Hematopoietic multipotent progenitor cell treated with erythropoietin and hydrocortisone succinate and interleukin-3 and kit ligand, for 17 days (in vitro differentiated cells): ENCODE measurements at regions not wholly inside any gene's neighbourhood (a gene's known extent, or its start where the extent isn't known, plus 50 kb on each side); places are given as distances from the start of the nearest gene placed in this dataset.

Experiments used
- DNase-seq: peaks from one replicate; pipeline ENCODE4 v3.0.0-alpha.2; 2015; ENCODE audit warnings: low spot score

- DNase-seq = no peak
Measured at GRCh38 chr19:31709476-31709875, 360.2 kb upstream of the TSHZ3 start.

DNA sequence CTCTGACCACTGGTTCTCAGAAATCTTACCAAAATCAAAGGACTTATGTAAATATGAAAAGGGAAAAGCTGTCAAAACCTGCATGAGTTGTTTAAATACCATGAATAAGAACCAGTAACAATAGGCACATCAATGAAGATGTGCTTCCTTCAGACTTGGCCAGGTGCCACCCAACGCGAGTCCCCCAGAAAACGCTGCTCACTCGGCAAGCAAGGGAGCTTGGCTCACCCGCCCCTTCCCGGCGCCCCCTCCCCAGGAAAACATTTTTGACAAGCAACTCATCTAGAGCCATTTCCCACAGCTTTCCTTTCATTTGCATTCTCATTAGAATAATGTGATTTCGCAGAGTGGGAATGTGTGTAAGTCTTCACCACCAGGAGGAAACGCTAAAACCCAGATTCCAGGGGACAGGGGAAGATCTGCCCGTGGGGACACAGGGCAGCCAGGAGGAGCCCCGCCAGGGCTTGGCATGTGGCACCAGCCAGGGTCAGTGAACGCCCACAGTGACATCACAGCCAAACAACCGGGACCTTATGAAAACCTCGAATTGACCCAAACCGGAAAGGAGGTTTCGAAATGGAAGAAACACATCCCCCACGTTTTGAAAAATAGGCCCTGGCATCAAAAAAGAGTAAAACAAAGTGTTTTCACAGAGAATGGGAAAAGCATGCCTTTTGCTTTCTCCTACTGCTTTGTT, 366.2 kb upstream of the TSHZ3 start:
- DNase-seq = no peak

DNA sequence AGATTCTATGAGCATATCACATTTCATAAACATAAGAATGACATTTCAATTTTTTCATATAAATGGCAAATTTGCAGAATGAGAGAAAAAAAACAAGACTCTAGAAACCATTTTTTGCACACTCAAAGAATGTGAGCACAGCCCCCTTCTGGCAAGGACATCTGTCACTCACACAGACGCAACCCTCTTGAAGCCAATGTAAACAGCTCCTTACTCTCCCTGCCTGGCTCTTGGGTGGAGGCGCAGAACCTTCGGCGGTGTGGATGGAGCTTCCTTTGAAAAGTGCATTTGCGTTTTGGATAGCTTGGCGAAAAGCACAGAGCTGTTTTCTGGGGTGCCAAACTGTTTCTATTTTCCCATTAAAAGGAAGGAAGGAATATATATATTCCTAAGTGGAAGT, 367.6 kb upstream of the TSHZ3 start:
- DNase-seq = no peak

DNA sequence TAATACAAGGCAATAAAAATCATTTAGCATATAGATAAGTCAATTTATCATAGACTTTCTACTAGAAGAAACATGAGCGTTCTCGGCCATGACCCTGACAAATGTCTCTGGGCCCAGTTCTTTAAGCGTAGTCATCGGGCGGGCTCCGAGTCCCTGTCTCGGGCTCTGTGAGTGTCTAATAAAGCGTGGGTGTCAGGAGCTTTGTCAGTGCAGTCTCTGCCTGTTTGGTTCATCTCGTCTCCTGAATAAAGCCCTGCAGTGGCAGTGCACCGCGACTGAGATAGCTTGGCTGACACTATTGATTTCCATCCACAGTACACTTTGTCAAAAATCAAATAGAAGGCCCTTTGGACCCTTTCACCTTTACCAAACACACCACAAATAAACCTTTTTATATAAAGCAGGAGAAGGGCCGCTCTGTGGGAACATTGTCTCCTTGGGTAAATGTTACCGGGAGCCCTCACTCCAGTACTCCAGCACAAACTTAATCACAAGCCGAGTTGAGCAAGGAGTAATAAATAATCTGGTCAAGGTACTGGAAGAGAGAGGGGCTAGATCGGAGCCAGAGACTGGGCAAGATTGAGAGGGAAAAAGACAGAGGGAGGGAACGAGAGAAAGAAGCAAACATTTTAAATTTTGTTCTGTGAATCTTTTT, 368.2 kb upstream of the TSHZ3 start:
- DNase-seq = no peak

GRCh38 chr19:31718032-31718431, 368.8 kb upstream of the TSHZ3 start:
- DNase-seq = no peak

GRCh38 chr19:31718898-31719297, 369.7 kb upstream of the TSHZ3 start:
- DNase-seq = no peak

- no peak for DNase-seq
Measured at GRCh38 chr19:31723101-31723500, 373.9 kb upstream of the TSHZ3 start.

DNA sequence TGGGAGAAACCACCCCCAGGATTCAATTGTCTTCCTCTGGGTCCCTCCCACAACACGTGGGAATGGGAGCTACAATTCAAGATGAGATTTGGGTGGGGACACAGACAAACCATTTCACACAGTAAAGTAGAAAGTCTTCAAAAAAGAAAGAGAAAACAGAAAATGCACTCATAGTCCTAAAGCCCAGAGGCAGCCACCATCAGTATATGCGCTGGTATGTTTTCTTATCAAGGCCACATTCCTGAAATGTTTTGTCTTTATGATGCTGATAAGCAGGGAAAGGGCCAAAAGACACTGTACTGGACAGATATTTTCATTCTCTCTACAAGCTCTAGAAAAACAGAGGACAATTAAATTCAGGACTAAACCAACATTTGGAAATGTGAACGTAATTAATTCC, 375.8 kb upstream of the TSHZ3 start:
- no peak for DNase-seq

DNA sequence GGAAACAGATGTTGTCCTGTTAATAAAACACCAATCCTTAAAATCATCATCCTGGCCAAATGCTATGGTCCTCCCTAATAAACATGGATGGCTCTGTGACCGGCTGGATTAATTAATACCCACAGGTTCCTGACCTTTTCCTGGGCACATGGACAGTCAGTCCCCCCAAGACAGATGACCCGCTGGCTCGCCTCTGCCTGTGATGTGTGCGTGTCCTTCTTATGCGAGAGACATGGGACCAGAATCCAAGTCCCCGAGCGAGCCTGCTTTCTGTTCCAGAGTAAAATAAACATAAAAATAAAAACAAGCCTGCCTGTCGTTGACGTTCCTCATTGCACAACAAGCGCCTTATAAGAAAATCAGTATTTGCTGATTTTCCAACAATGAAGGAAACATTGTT, 378.3 kb upstream of the TSHZ3 start:
- no peak for DNase-seq

DNA sequence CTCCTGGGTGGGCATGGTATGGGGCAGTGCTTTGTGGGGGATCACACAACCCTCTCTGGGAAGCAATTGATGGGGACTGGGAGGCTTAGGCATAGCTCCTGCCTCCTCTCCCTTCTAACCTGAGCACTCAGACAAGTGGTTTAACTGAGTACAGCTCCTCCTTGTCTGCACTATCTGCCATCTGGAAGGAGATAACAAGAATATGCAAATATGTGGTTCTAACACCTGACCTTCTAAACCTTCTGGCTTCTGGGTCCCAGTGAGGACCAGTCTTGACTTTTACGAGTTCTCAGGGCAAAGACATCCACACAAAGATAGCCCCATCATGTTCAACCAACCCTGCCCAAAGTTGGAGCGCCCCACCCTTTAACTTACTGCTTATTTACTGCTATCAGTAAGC, 381.0 kb upstream of the TSHZ3 start:
- DNase-seq = no peak

DNA sequence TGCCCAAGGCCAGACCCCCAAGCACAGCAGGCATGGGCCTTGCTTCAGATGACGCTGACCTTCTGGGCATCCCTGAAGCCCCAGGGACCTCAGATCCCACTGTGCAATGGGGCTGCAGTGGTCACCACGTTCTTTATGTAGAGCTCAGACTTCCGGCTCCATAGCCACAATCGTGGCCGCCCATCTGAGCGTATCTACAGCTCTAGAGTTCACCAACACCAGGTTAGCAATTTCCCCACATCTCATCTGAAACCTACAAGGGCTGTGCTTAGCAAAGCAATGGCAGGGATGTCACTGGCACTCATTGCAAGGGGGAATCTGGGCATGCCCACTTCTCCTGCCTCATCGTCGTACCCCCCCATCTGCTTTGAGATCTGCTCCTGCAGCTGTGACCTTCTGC, 384.4 kb upstream of the TSHZ3 start:
- DNase-seq = no peak

DNA sequence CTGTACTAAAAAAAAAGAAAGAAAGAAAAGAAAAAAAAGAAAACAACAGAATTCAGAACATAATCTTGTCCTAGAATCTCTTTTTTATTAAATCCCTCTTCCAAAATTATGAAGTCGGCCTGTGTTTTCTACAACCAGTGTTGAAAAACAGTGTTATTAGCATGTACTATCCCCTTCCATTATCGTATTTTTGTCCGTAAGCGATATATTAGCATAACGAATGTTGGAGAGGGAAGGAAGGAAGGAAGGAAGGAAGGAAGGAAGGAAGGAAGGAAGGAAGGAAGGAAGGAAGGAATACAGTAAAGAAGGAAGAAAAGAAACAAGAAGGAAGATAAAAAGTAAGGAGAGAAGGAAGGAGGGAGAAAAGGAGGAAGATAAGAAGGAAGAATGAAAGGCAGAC, 393.0 kb upstream of the TSHZ3 start:
- DNase-seq = no peak

DNA sequence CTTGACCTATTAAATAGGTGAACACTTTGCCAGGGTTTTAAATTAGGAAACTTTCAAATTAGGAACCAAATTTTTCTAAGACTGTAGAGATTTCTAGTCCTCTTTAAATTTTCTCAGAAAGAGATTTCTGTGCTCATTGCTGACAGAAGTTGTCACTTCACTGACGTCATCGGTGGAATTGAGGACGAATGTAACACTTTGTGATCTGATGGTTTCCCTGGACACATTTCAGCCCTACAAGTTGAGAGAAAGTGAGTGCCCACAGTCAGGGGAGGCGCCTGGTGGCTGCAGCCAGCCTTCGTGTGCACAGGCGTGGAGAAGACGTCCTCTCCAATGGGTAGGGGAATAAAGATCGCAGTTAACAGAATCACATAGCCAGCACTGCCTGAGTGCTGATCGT, 396.5 kb upstream of the TSHZ3 start:
- no peak for DNase-seq

- no peak for DNase-seq
Measured at GRCh38 chr19:31749231-31749630, 400.0 kb upstream of the TSHZ3 start.

- no peak for DNase-seq
Measured at GRCh38 chr19:31759359-31759758, 410.1 kb upstream of the TSHZ3 start.

- DNase-seq = no peak
Measured at GRCh38 chr19:31761281-31761913, 412.2 kb upstream of the TSHZ3 start.

- DNase-seq = no peak
Measured at GRCh38 chr19:31770223-31770622, 421.0 kb upstream of the TSHZ3 start.

- no peak for DNase-seq
Measured at GRCh38 chr19:31772915-31773314, 423.7 kb upstream of the TSHZ3 start.

GRCh38 chr19:31781542-31781941, 432.3 kb upstream of the TSHZ3 start:
- DNase-seq = no peak

- no peak for DNase-seq
Measured at GRCh38 chr19:31783592-31783991, 434.4 kb upstream of the TSHZ3 start.

DNA sequence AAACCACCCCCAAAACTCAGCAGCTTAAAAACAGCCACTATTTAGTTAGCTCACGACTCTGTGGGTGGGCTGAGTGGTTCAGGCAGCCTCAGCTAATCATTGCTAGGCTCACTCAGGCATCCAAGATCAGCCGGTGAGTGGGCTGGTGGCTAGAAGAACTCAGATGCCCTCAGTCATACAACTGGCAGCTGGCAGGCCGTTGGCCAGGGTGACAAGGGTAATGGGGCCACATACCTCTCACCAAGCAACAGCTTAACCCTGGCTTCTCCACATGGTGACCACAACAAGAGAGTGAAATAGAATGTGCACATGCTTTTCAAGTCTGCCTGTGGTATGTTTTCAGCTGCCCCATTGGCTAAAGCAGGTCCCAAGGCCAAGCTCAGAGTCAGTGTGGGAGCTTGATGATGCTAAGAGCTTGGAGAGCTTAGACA, 435.4 kb upstream of the TSHZ3 start:
- no peak for DNase-seq

- DNase-seq = no peak
Measured at GRCh38 chr19:31801611-31802010, 452.4 kb upstream of the TSHZ3 start.

- no peak for DNase-seq
Measured at GRCh38 chr19:31803835-31804446, 454.7 kb upstream of the TSHZ3 start.
